Mesenchymal stem cell (in vitro differentiated cells and primary cell): ENCODE measurements at regions not wholly inside any gene's neighbourhood (a gene's known extent, or its start where the extent isn't known, plus 50 kb on each side); places are given as distances from the start of the nearest gene placed in this dataset.

Experiments used
- DNase-seq: peaks from one replicate; pipeline ENCODE4 v3.0.0-alpha.2; 2013
- H2AFZ ChIP-seq: one replicate; pipeline ENCODE4 v1.6.1; 2013; ENCODE audit warnings: low read depth, mild to moderate bottlenecking, control low read depth, inconsistent platforms, low read length, moderate library complexity
- H2AK5ac ChIP-seq: 2 replicates; pipeline ENCODE4 v1.6.1; 2013; ENCODE audit warnings: low read length, moderate library complexity, mild to moderate bottlenecking, inconsistent platforms; ENCODE audit not compliant: severe bottlenecking
- H2BK120ac ChIP-seq: one replicate; pipeline ENCODE4 v1.6.1; 2013; ENCODE audit warnings: low read depth, mild to moderate bottlenecking, inconsistent platforms, low read length, moderate library complexity
- H2BK12ac ChIP-seq, 2 experiments: one replicate each; pipeline ENCODE4 v1.6.1; 2013; ENCODE audit warnings: inconsistent platforms in 2 of 2, low read length in 2 of 2, mild to moderate bottlenecking in 2 of 2, moderate library complexity in 2 of 2, control low read depth in 1 of 2
- H2BK15ac ChIP-seq: one replicate; pipeline ENCODE4 v1.6.1; 2013; ENCODE audit warnings: mild to moderate bottlenecking, low read depth, inconsistent platforms; ENCODE audit not compliant: poor library complexity, severe bottlenecking
- H2BK5ac ChIP-seq: 2 replicates; pipeline ENCODE4 v1.6.1; 2013; ENCODE audit warnings: low read depth, mild to moderate bottlenecking, low read length, control low read depth, inconsistent platforms; ENCODE audit not compliant: poor library complexity, severe bottlenecking
- H3K14ac ChIP-seq, 2 experiments: one replicate each; pipeline ENCODE4 v1.6.1; 2013; ENCODE audit warnings: inconsistent platforms in 2 of 2, low read length in 2 of 2, control low read depth in 1 of 2, mild to moderate bottlenecking in 1 of 2, moderate library complexity in 1 of 2
- H3K18ac ChIP-seq, 2 experiments: one replicate each; pipeline ENCODE4 v1.6.1; 2013; ENCODE audit warnings: inconsistent platforms in 2 of 2, low read length in 2 of 2, control low read depth in 1 of 2, low read depth in 1 of 2, mild to moderate bottlenecking in 1 of 2
- H3K23ac ChIP-seq, 2 experiments: one replicate each; pipeline ENCODE4 v1.6.1; 2013; ENCODE audit warnings: inconsistent platforms in 2 of 2, low read length in 2 of 2, mild to moderate bottlenecking in 2 of 2, moderate library complexity in 2 of 2, control low read depth in 1 of 2
- H3K27ac ChIP-seq: 2 replicates; pipeline ENCODE4 v1.5.1; 2013; ENCODE audit warnings: mild to moderate bottlenecking, moderate library complexity, low read length, control low read depth, inconsistent platforms; ENCODE audit not compliant: poor library complexity, severe bottlenecking
- H3K27me3 ChIP-seq, 2 experiments: 2 replicates each; pipeline versions ENCODE4 v1.6.1 to v1.7.0; 2013; ENCODE audit warnings: low read length in 2 of 2, mild to moderate bottlenecking in 2 of 2, moderate library complexity in 2 of 2, control low read depth in 1 of 2, inconsistent platforms in 1 of 2; ENCODE audit not compliant: control insufficient read depth in 1 of 2, insufficient read depth in 1 of 2
- H3K36me3 ChIP-seq, 2 experiments: 2 replicates each; pipeline versions ENCODE4 v1.6.1 to v1.7.0; 2013; ENCODE audit warnings: low read length in 2 of 2, control low read depth in 1 of 2, inconsistent platforms in 1 of 2, low read depth in 1 of 2, mild to moderate bottlenecking in 1 of 2; ENCODE audit not compliant: insufficient read depth in 2 of 2, control insufficient read depth in 1 of 2
- H3K4ac ChIP-seq, 2 experiments: one replicate each; pipeline ENCODE4 v1.6.1; 2013; ENCODE audit warnings: inconsistent platforms in 2 of 2, low read length in 2 of 2, mild to moderate bottlenecking in 2 of 2, moderate library complexity in 2 of 2, control low read depth in 1 of 2, low read depth in 1 of 2
- H3K4me1 ChIP-seq: 2 replicates; pipeline ENCODE4 v1.6.1; 2013; ENCODE audit warnings: low read depth, low read length, control low read depth; ENCODE audit not compliant: control insufficient read depth, insufficient read depth
- H3K4me2 ChIP-seq: 2 replicates; pipeline ENCODE4 v1.6.1; 2013; ENCODE audit warnings: low read length, mild to moderate bottlenecking, inconsistent platforms; ENCODE audit not compliant: poor library complexity, severe bottlenecking
- H3K4me3 ChIP-seq, 2 experiments: 2 replicates each; pipeline versions ENCODE4 v1.5.1 to v1.7.0; 2013; ENCODE audit warnings: low read length in 2 of 2, mild to moderate bottlenecking in 2 of 2, control low read depth in 1 of 2, low read depth in 1 of 2; ENCODE audit not compliant: insufficient read depth in 1 of 2
- H3K79me1 ChIP-seq: replicated peaks from 2 replicates; pipeline ENCODE4 v1.6.1; 2013; ENCODE audit warnings: mild to moderate bottlenecking, control low read depth, low read length, inconsistent platforms; ENCODE audit not compliant: poor library complexity, severe bottlenecking
- H3K9ac ChIP-seq: 2 replicates; pipeline ENCODE4 v1.7.0; 2013; ENCODE audit warnings: mild to moderate bottlenecking, low read length, moderate library complexity
- H3K9me3 ChIP-seq: 2 replicates; pipeline ENCODE4 v1.7.0; 2013; ENCODE audit warnings: mild to moderate bottlenecking, low read length; ENCODE audit not compliant: control insufficient read depth
- H4K8ac ChIP-seq: one replicate; pipeline ENCODE4 v1.6.1; 2013; ENCODE audit warnings: inconsistent platforms, mild to moderate bottlenecking, low read length, moderate library complexity
- H4K91ac ChIP-seq: one replicate; pipeline ENCODE4 v1.6.1; 2013; ENCODE audit warnings: mild to moderate bottlenecking, low read length, inconsistent platforms
- WGBS: methylation state at CpG from one replicate; pipeline ENCODE4 v1.1.7; 2013; ENCODE audit warnings: mixed read lengths; 5-methylcytosine and 5-hydroxymethylcytosine counted together

GRCh38 chr10:14385596-14386593 is 55.2 kb upstream of the FRMD4A start:
- Histone ChIP-seq H3K4me3 (no peak overlapping the region), H4K91ac (no peak overlapping the region), H4K8ac (no peak overlapping the region), H2AFZ (no peak overlapping the region), H3K9ac (no peak overlapping the region), H3K4me2 (no peak overlapping the region), H2AK5ac (peak overlapping the region; percentile 9), H3K79me1 (no peaks in the 10 kb centered on the region), H2BK120ac (no peak overlapping the region), H3K4ac (no peak overlapping the region), H3K36me3 (no peaks in the 10 kb centered on the region), H3K4me1 (peaks cover 15% of the 10 kb centered on the region), H3K14ac (no peak overlapping the region), H2BK15ac (no peak overlapping the region), H3K9me3 (peaks cover 3% of the 10 kb centered on the region), H2BK5ac (no peak overlapping the region), H3K23ac (no peak overlapping the region), H2BK12ac (no peak overlapping the region), H3K27ac (peak overlapping the region; percentile 35), H3K18ac (no peak overlapping the region), H3K27me3 (peaks cover 0 to 82% of the 10 kb centered on the region in 2 experiments)
- peak; percentile 90 for DNase-seq
- 38% methylated on average over 12 of the region's 13 CpGs for WGBS

GRCh38 chr10:14384915-14385314 is 54.2 kb upstream of the FRMD4A start:
- H3K9ac ChIP-seq, result no peak overlapping the region
- H2AK5ac ChIP-seq, result peak overlapping the region; percentile 1
- H2AFZ ChIP-seq, result no peak overlapping the region
- no peak overlapping the region for H2BK15ac ChIP-seq
- H3K4ac ChIP-seq, result no peak overlapping the region
- no peak overlapping the region for H3K27ac ChIP-seq
- H3K4me2 ChIP-seq, result no peak overlapping the region
- WGBS, result 64% methylated on average over 1 of the region's 3 CpGs
- H3K36me3 ChIP-seq, result no peaks in the 10 kb centered on the region
- H2BK5ac ChIP-seq, result no peak overlapping the region
- H3K9me3 ChIP-seq, result no peaks in the 10 kb centered on the region
- H3K23ac ChIP-seq, result no peak overlapping the region
- peaks cover 17% of the 10 kb centered on the region for H3K4me1 ChIP-seq
- no peak for DNase-seq
- peaks cover 0 to 80% of the 10 kb centered on the region in 2 experiments for H3K27me3 ChIP-seq
- H2BK120ac ChIP-seq, result no peak overlapping the region
- H2BK12ac ChIP-seq, result no peak overlapping the region
- no peak overlapping the region for H3K14ac ChIP-seq
- no peak overlapping the region for H4K91ac ChIP-seq
- no peak overlapping the region for H4K8ac ChIP-seq
- no peak overlapping the region for H3K18ac ChIP-seq
- no peaks in the 10 kb centered on the region for H3K79me1 ChIP-seq
- no peak overlapping the region for H3K4me3 ChIP-seq

- Histone ChIP-seq H3K27ac (no peak overlapping the region), H3K4me3 (no peak overlapping the region), H3K4me2 (no peak overlapping the region), H4K91ac (no peak overlapping the region), H3K23ac (no peak overlapping the region), H3K14ac (no peak overlapping the region), H2BK12ac (no peak overlapping the region), H2AFZ (no peak overlapping the region), H3K4me1 (peaks cover 20% of the 10 kb centered on the region), H3K27me3 (peaks cover 0 to 80% of the 10 kb centered on the region in 2 experiments), H3K79me1 (no peaks in the 10 kb centered on the region), H3K4ac (no peak overlapping the region), H3K9ac (no peak overlapping the region), H3K36me3 (no peaks in the 10 kb centered on the region), H4K8ac (no peak overlapping the region), H3K9me3 (no peaks in the 10 kb centered on the region), H2BK120ac (no peak overlapping the region), H2BK5ac (no peak overlapping the region), H2AK5ac (peak overlapping the region; percentile 43), H2BK15ac (no peak overlapping the region), H3K18ac (no peak overlapping the region)
- 93% methylated on average over 2 of the region's 3 CpGs for WGBS
- no peak for DNase-seq
Observed at GRCh38 chr10:14384116-14384730, 53.5 kb upstream of the FRMD4A start.

GRCh38 chr10:14383266-14383665 is 52.5 kb upstream of the FRMD4A start:
- H2AK5ac ChIP-seq, result peak overlapping the region; percentile 84
- H3K4ac ChIP-seq, result no peak overlapping the region
- no peak overlapping the region for H3K18ac ChIP-seq
- H3K27ac ChIP-seq, result no peak overlapping the region
- WGBS, result 71% methylated on average over 7 of the region's 7 CpGs
- no peak overlapping the region for H2BK12ac ChIP-seq
- H2BK15ac ChIP-seq, result no peak overlapping the region
- H3K23ac ChIP-seq, result no peak overlapping the region
- no peak overlapping the region for H4K91ac ChIP-seq
- no peak overlapping the region for H3K14ac ChIP-seq
- H3K36me3 ChIP-seq, result no peaks in the 10 kb centered on the region
- no peaks in the 10 kb centered on the region for H3K79me1 ChIP-seq
- peak; percentile 17 for DNase-seq
- no peaks in the 10 kb centered on the region for H3K9me3 ChIP-seq
- H2AFZ ChIP-seq, result no peak overlapping the region
- no peak overlapping the region for H3K4me2 ChIP-seq
- no peak overlapping the region for H2BK120ac ChIP-seq
- peaks cover 22% of the 10 kb centered on the region for H3K4me1 ChIP-seq
- no peak overlapping the region for H4K8ac ChIP-seq
- H3K4me3 ChIP-seq, result no peak overlapping the region
- no peak overlapping the region for H3K9ac ChIP-seq
- peaks cover 0 to 80% of the 10 kb centered on the region in 2 experiments for H3K27me3 ChIP-seq
- no peak overlapping the region for H2BK5ac ChIP-seq
